OCI-M2 (cell line): ENCODE measurements at regions not wholly inside any gene's neighbourhood (a gene's known extent, or its start where the extent isn't known, plus 50 kb on each side); places are given as distances from the start of the nearest gene placed in this dataset.

Experiments used
- DNase-seq: peaks from one replicate; lab custom pipeline; 2025; ENCODE audit not compliant: unreplicated experiment; lab: John Stamatoyannopoulos, UW

DNA sequence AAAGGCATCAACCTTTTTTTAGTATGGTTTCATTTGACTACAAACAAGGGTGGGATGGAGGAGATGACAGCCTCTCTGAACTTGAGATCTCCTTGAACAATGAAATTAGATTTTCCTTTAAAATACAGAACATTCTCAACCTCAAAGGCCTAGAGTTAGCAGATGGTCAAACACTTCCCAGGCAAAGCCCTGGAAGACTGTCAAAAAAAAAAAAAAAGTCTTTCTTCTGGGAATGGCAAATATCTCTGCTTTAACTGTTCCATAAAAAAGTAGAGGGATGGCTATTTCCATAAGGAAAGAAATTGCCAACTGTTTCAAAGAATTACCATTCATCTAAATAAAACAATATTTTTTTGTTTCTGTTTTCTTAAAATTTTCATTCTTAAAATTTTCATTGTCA, 870.8 kb downstream of the GALC start:
- DNase-seq, result no peak

DNA sequence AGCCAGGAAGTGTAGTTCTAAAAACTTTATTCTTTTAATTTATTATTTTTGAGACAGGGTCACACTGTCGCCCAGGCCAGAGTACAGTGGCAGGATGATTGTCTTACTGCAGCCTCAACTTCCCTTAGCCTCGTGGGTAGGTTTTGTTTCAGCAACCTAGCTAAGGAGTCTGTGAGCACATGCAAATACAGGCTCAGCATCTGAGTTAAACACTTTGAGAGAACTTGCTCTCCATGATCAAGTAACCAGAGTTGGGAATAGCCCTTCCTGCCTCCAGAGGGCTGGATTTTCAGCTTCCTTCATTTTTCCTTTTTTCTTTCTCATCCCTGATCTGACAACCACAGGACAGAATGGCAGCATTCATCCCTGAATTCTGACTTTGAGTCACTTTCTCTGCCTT, 871.3 kb downstream of the GALC start:
- no peak for DNase-seq

GRCh38 chr14:87115234-87115633, 877.7 kb downstream of the GALC start:
- DNase-seq, result no peak

DNA sequence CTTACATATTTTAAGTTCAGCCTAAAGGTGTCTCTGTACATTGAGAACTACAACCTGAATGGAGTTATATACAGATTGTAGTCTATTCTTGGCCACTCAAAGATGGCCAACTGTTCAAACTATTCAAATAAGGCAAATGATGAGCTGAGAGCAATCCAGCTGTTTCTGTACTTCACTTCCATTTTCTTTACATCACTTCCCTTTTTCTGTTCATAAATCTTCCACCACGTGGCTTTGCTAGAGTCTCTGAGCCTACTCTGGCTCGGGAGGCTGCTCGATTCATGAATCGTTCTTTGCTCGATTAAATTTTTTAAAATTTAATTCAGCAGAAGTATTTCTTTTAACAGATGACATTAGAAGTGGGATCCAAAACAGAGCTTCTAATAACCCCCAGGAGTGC, 879.7 kb downstream of the GALC start:
- no peak for DNase-seq

DNA sequence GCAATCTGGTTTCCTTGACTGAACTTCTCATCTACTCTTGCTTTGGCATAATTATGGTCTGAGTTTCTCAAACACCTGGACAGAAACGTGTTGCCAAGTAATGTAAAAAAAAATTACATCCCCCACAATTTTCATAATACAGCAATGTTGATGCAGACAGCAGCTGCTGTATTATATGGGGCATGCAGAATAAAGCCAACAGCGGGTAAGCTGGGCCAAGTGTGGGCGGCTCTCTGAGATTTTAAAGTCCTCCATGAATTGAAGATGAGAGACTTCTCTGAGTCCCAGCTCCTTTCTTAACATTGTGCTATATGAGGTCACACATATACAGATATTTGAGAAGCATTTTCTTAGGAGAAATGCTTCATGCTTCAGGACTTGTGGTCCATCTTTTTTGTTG, 881.2 kb downstream of the GALC start:
- no peak for DNase-seq

- DNase-seq, result no peak
These were observed 881.9 kb downstream of the GALC start for GRCh38 chr14:87111126-87111525.

GRCh38 chr14:87109271-87109670, 883.7 kb downstream of the GALC start:
- DNase-seq, result no peak

DNA sequence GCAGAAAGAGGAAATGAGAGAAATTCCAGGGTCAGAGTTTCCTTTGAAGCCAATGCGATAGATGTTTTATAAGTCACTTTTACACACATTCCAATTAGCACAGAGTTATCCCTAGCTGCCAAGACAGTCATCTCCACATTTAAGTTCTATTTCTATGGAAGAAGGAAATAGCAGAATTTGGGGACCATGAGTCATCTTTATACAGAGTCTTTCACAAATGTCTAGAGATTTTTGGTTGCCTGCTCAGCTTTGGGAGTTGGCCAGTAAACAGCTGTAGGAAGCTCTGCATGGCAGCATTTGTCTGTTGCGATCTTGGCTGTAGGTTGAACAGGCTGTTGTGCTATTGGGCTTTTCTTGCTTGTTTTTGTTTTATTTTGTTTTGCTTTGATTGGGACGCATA, 884.3 kb downstream of the GALC start:
- no peak for DNase-seq

- no peak for DNase-seq
These were observed 890.1 kb downstream of the GALC start for GRCh38 chr14:87102811-87103378.

DNA sequence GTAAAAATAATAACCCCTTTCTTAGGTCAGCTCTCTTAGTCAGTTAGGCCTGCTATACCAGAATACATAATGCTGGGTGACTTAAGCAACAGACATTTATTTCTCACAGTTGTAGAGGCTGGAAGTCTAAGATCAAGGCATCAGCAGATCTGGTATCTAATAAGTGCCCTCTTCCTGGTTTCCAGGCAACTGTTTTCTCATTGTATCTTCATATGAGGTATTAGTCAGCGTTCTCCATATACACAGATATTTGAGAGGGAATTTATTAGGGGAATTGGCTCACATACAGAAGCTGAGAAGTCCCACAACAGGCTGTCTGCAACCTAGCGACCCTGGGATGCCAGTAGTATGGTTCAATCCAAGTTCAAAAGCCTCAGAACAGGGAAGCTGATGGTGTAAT, 896.0 kb downstream of the GALC start:
- DNase-seq, result no peak

DNA sequence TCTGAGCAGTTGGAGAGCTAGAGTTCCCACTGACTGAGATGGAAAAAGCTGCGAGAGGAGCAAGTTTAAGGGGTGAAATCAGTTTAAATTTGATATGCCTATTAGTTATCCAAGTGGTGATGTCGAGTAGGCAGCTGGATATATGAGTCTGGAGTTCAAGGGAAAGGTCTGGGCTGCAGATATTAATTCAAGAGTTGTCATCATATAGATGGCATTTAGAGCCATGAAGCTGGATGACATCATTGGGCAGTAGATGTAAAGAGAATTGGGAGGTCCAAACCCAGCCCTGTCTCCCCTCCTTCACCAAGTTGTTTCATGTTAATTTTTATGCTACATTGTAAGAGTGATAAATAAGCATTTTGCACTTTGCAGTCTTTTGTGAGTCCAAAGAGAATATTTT, 898.1 kb downstream of the GALC start:
- DNase-seq, result no peak

GRCh38 chr14:87088588-87088987, 904.4 kb downstream of the GALC start:
- no peak for DNase-seq

GRCh38 chr14:87087881-87088280, 905.1 kb downstream of the GALC start:
- no peak for DNase-seq

DNA sequence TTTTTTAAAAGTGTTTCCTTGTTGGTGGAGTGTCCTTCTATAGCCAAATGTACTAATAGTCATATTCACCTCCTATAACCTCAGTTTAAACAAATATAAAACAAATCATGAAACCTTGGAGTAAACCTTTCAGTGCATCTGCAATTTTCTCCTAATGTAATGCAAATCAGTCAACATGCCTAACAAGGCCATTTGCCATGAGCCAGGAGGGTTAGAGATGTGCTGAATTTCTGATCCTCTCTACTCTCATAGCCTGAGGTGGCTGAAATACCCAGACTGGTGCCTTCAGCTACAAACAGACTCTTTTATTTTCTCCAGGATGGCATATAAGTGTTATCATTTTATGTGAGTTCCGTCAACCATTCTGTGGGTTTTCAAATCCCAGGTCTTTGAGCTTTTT, 908.1 kb downstream of the GALC start:
- no peak for DNase-seq

DNA sequence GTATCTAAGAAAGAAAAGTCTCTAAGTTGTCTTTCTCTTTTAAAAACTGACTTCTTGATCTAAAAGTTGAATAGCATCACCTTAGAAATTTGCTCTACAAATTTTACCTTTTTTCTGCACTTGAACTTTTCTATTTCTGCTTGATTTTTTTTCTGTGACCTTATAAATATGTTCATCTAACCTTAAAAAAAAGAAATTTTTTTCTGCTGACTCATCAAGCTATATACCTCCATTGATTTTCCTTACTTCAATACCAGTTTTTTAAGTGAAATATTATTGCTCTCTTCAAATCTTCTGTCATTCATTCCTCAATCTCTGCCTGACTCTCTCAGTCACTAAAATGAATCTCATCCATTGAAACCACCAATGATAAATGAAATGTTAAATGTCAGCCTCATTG, 910.1 kb downstream of the GALC start:
- DNase-seq, result no peak

GRCh38 chr14:87081004-87081403, 912.0 kb downstream of the GALC start:
- no peak for DNase-seq

GRCh38 chr14:87080146-87080545, 912.8 kb downstream of the GALC start:
- no peak for DNase-seq

DNA sequence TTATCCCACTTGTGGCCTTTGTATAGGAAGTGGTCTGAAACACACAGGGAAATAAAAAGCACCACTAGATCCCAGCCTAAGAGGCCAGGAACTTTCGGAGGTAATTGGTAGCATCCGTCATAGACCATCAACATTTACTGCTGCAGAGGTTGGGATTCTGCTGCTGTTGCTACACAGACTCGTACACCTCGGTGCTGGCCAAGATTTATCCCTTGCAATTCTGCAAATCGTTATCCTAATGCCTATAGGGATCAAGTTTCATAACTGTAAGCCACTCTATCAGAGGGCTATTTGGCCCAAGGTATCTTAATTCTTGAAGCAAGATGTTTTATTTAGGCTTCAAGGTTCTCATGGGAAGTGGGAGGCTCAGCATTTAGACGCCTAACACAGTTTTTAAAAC, 913.6 kb downstream of the GALC start:
- DNase-seq, result no peak

DNA sequence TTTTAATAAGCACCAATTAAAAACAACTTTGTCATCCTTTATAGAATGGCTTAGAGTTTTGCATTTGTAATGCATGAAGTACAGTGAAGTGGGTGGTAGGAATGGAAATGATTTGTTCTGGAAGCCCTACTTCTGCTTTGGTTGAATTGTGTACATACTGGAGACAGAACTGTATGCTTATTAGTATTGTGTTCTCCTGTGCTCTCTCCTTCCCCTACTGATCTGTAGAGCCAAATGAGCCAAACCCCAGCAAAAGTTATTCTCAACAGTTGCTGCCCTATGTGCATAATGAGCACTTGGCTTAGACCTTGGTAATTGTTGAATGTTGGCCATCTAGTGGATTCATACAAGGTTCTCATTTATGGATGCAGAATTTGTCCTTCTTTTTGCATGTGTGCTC, 916.1 kb downstream of the GALC start:
- no peak for DNase-seq

- DNase-seq, result no peak
These were observed 916.8 kb downstream of the GALC start for GRCh38 chr14:87076146-87076545.

GRCh38 chr14:87073880-87074570, 919.0 kb downstream of the GALC start:
- no peak for DNase-seq

DNA sequence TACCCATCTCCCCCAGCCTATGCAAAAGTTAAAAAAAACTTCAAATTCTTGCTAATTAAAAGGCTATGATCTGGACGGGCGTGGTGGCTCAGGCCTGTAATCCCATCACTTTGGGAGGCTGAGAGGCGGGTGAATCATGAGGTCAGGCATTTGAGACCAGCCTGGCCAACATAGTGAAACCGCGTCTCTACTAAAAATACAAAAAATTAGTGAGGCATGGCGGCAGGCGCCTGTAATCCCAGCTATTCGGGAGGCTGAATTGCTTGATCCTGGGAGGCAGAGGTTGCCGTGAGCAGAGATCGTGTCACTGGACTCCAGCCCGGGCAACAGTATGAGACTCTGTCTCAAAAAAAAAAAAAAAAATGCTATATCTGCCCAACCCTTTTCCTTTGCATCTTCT, 925.4 kb downstream of the GALC start:
- DNase-seq, result no peak

DNA sequence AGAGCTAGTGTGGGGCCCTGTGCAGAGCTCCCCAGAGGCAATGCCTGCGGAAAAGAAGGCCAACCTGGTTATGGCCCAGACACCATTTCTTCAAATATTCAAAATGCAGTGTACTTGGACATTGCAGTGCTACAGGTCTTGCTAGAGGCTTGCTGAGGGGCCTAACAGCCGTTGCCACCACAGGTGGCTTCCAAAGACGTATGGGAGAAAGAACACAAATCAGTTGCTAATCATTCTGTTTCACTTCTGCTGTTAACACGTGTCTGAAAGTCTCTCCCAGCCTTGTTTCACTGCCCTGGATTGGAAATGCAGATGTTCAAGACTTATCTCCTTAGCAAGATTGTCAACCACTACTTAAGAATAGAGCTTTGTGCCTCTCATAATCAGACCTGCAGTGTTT, 925.9 kb downstream of the GALC start:
- no peak for DNase-seq
